ENCODE measurements at regions not wholly inside any gene's neighbourhood (a gene's known extent, or its start where the extent isn't known, plus 50 kb on each side); places are given as distances from the start of the nearest gene placed in this dataset.

- no peak for TF ChIP-seq EZH2 (IDR thresholded peaks at IDR 0.05; ENCODE audit: low read depth)
- no peak for TF ChIP-seq CTCF (conservative IDR thresholded peaks at IDR 0.05)
Measured at GRCh38 chr3:89649431-89649830, 542.0 kb downstream of the EPHA3 start.
